ENCODE measurements at regions not wholly inside any gene's neighbourhood (a gene's known extent, or its start where the extent isn't known, plus 50 kb on each side); places are given as distances from the start of the nearest gene placed in this dataset.

DNA sequence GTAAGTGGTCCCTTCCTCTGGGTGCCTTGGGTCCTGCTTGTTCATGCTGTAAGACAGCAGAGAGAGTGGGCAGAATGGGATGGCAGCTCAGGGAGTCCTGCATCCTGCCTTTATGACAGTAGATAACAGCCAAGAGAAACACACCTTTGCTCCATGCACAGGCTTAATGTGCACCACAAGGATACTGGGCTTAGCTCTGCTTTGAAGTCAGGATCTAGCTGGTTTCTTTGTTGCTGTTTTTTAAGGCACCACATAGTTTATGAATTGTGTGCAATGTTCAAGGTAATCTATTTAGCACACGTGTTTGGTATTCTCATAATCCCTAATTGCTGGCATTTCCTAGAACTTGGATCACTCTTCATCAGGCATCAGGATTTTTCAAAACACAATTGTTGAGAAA, 239.5 kb upstream of the DCN start:
- DNase-seq, result no peak

DNA sequence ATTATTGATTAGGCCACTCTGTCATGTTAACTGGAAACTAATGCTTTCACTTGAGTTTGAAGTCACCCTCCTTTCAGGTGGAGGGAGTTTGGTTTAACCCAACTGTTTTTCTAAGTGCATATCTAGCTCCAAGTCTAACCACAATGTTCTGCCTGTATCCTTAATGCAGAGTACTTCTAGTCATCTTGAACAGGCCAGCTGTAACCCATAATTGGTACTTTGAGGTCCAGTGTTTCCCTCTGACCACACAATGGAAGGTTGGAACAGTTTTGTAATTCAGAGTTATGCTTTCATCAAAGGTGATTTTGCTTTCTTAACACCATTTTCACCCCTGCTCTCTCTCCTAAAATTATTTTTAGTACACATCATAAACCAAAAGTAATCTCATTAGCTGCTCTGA, 237.2 kb upstream of the DCN start:
- no peak for DNase-seq

DNA sequence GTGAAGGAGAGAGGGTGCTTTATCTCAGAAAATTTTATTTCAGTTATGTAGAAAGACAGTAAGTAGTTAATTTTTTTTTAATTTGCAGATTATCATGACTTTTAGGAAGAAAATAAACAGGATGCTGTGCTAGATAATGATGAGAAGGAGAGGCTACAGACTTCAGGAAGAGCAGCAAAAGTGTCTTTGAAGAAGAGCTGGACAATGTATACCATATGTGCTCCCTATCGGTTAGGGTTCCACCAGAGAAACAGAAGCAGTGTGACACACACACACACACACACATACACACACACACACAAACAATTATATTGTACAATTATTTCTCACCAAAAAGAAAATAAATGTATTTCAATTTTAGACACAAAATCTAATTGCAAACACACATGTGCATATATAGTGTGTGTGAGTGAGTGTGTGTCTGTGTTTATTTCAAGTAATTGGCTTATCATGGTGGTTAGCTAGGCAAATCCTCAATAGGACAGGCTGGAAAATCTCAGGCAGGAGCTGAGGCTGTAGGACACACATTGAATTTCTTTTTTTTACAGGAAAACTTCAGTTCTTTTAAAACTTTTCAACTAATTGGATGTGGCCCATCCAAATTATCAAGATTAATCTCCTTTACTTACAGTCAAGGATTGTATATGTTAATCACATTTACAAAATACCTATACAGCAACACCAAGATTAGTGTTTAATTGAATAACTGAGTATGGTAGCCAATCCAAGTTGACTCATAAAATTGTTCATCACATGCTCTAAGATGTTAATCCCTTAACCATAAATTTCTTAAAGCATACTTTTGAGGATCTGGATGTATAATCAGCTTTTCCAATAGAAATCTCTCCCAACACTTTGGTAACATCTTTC, 235.8 kb upstream of the DCN start:
- no peak for DNase-seq

DNA sequence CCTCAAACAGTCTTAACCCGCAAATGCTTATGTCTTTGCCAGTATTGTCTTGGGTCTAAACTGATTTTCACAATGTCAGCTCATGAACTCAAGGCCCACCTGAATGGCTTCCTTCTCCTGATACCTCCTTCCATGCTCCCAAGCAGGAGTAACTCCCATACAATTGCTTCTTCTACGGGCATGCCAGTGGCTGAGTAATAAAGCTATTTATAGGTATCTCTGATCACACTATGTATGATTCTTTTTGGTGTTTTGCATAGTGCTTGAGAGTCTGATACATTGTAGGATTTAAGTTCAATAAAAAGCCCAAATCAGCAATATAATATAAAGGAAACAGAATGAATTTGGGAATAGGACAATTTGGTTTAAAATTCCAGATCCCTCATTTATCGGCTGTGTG, 235.0 kb upstream of the DCN start:
- DNase-seq, result no peak

DNA sequence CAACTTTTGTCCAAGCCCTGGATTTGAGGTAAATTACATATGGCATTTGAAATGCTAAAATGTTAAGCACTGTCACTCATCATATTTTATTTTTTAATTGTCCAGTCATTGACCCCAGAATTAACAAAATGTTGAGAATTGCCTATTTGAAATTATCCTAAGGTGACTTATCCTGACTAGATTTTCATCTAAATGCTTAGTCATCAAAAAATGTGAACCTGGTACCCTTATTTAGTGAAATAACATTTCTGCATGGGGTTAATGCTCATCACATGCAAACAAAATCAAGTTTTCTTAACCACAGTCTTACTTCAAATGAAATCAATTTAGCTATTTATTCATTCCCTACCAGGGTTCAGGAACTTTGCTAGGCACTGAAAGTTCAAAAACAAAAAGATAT, 232.0 kb upstream of the DCN start:
- no peak for DNase-seq

DNA sequence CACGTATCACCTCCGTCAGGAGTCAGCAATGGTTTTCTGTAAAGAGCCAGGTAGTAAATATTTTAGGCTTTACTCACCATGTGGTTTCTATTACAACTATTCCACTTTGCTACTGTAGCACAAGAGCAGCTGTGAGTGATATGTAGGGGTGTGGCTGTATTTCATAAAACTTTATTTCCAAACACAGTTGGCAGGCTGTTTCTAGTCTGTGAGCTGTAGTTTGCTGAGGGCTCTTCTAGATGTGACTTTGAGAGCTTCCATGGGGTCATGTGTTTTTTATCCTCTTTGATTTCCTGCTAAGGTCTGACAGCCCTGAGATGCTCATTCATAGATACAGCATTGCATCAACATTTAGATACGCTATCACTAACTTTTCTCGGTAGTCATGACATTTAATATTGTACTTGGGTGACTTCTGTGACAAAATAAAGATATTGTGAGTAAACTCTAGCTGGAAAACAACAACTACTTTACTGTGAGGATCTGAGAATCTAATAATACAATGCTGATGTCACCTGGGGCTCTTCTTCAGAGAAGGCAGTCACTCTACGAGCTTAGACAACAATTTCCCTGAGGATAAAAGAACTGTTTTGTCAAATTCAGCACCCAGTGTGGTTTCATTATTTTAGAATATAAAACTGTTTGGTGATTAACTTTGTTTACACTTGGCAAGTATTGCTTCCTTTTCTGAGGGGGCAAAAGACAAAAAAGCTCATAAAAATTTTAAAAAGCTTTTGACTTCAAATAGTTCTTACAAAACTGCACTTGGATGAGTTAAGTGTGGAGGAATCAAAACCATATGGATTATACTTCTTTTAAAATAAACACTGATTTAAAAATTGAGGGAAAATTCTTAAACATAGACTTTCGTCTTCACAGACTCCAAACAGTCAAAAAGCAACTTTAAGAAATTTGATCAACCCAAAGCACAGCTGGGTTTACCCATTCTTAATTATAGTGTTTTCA, 231.2 kb upstream of the DCN start:
- no peak for DNase-seq

DNA sequence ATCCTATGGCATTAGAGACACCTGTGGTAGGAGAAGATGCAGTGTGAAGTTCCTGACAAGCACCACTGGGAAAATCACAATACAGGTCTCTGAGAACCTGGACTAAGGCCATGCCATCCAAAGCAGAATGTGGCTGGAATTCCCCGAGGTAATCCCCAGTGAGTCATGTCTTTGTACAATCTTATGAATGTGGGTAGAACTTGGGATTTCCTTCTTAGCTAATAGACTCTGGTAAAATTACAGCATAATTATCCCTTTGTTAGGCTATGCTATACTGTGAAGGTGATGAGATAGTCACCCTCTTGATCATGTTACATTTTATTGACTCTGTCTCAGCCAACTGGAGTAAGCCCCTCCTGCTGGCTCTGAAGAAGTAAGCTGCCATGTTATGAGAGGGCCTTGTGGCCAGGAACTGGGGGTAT, 224.3 kb upstream of the DCN start:
- DNase-seq, result no peak

DNA sequence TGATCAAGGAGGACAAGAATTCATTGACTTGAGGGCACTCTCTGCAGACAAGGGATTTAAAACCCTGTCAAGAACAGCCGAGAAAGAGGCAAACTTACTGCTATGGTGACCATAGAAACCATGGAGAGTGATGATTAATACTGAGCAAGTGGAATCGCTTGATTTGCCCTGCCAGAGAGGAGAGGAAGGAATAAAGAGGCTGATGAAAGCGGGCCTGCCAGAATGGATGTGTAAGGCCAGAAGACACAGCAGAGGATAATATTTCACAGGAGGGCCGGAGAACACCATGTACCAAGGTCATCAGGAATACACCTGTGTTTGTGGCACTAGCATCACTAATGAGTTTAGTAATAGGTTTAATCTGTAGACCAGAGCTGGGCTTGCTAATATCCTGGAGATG, 221.8 kb upstream of the DCN start:
- no peak for DNase-seq

DNA sequence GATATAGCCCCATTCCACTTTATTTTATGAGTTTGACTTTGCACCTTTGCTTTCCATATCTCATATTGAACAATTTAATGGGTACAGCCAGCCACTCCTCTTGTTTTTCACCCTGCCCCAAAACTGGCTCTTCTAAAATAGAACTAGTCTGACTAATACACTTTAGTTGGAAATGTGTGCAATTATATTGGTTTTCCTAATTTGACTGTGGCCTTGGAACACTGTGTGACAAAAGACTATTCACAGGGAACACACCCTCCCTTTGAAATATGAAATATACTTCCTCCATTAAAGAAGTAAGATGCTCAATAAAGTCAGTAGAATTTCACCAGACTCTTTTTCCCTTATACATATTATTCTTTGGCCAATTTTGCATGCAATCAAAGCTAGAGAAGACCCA, 218.6 kb upstream of the DCN start:
- no peak for DNase-seq

DNA sequence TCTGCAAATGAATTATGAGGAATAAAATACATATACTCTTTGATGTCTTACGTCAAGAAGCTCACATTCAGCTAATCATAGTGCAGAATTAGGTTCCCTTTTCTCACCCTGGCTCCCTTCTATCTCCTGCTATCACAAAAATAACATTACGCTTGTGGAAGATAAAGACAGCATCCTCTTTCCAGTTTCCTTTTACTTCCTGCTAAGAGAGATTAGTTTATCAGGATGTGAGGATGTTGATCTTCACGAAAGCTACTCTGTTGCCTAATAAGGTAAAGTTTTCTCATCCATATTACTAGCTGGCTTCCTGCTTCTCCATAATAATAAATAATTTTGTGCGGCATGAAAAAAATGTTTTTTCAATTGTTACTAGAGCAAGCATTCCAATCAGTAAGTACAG, 217.7 kb upstream of the DCN start:
- DNase-seq, result no peak

DNA sequence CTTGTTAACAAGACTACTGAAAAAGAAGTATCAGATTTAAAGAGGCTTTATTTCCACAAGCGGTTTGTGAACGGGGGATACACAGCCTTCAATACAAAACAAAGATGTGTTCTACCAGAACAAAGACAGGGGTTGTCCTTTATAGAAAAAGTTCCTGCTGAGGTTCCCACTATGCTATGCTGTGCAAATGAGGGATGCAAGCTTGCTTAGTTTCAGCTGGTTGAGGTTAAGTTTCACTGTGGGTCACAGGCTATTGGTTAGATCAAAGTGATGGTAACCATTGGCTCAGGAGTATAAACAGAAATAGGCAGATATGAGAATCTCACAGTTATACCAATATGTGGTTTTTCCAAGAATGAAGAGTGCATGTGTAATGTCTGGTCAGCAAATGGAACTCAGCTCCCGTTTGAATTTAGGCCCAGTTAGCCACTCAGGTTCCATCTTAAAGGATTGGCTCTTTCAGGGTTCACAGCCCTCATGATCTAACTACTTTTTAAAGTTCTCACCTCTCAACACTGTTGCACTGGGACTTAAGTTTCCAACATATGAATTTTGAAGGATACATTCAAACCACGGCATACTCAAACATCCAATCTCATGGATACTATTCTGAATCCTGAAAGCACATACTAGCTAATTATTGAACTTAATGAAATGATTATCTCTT, 215.4 kb upstream of the DCN start:
- DNase-seq, result no peak

DNA sequence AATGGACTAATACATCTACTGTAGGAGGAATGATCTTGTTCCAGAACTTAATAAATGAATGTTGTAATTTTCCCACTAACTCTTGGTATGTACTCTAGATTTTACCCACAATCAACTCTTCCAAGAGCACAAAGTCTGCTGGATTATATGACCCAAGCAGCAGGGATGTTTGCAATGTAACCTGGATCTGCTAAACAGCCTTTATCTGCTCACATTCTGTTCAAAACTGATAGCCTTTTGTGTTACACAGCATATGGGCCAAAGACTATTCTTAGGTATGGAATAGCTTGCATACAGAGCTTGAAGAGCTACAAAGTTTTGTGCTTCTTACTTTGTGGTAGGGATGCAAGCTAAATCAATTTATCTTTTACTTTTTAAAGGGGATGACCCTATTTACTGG, 213.7 kb upstream of the DCN start:
- no peak for DNase-seq

DNA sequence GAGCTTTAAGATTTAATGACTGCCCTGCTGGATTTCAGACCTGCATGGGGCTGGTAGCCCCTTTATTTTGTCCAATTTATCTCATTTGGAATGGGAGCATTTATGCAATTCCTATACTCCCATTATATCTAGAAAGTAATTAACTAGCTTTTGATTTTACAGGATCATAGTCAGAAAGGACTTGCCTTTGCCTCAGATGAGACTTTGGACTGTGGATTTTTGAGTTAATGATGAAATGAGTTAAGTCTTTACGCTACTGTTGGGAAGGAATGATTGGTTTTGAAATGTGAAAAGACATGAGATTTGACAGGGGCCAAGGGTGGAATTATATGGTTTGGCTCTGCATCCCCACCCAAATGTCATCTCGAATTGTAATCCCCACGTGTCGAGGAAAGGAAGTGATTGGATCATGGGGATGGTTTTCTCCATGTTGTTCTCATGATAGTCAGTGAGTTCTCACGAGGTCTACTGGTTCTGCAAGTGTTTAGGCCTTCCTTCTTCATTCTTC, 213.1 kb upstream of the DCN start:
- no peak for DNase-seq

DNA sequence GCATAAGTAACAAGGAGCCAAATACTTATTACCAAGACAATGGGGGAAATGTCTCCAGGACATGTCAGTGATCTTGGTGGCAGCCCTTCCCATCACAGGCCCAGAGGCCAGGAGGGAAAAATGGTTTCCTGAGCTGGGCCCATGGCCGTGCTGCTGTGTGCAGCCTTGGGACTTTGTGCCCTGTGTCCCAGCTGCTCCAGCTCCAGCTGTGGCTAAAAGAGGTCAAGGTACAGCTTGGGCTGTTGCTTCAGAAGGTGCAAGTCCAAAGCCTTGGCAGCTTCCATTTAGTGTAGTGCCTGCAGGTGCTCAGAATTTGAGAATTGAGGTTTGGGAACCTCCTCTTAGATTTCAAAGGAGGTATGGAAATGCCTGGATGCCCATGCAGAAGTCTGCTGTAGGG, 212.3 kb upstream of the DCN start:
- no peak for DNase-seq

DNA sequence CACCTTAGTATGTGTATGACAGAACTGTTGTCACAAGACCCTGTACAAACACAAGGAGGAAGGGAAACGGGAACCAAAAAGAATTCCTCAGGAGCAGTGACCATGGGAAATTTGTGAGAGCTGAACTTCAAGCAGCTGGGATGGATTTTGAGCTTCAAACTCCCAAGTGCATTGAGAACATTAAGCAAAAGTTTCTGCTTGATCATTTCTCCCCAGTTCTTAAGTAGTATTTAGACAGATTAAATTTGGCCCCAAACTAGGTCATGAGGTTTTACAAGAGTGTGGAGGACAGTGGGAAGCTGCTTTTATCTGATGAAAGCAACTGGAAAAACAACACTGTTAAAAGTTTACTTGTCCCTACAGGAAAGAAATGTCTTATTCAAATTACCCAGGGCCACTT, 206.0 kb upstream of the DCN start:
- DNase-seq, result no peak

DNA sequence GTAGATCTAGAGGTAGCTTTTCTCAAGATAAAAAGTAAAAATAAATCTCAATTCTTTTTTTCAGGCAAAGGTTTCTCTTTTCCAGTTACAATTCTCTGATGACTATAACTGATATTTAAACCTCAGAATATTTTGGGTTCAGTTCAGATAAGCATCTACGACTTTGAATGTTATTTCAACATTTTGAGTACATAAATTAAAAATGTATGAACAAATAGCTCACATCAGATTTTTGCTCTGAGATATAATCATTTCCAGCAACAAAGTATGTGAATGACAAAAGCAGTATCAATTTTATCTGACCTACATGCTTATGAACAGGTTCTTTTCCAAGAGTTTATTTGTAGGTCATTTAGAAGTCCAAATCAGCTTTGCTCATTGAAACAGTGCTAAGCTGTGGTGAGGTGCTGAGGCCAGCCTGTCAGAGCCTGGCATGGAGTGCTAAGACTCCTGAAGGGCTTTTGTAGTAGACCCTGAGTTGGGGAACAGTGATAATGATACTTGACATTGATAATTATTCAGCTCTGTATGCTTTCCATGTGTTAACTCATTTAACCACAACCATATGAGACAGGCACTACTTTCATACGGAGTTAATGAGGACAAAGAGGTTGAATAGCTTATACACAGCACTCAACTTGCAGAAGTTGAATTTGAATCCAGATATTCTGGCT, 205.0 kb upstream of the DCN start:
- DNase-seq, result no peak

DNA sequence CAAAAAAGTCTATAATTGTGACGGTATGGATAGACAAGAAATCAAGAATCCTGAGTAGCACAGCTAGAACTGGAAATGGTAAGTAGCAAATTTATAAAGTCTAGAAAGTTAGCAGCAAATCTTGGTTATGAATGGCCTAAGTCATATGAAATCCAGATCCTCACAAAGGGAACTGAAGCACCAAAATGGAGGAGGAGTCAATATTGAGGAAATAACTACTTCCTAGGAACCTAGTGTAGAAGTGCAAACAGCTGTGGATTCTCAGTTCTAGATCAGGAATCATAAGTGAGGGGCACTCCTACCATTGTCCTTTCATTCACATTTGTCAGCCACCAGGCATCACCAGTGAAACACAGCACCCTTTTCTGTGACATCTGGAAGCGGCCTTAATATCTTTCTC, 202.2 kb upstream of the DCN start:
- no peak for DNase-seq

DNA sequence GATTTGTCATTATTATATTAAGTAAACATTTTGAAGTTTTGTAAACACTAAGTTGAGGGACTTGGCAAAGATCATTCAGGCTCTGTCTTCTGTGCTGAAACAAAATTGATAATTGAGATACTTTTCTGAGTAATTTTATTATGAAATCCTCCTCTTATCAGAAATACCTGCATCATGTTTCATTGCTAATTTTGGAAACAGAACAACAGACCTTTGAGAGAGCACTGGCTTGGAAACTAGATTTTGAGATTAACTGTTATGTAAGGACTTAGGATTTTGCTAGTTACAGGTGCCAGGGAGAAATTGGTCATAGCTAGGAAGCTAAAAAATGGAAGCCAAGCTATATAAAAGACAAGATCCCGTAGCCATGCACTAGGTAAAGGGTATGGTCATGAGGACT, 201.7 kb upstream of the DCN start:
- DNase-seq, result no peak

DNA sequence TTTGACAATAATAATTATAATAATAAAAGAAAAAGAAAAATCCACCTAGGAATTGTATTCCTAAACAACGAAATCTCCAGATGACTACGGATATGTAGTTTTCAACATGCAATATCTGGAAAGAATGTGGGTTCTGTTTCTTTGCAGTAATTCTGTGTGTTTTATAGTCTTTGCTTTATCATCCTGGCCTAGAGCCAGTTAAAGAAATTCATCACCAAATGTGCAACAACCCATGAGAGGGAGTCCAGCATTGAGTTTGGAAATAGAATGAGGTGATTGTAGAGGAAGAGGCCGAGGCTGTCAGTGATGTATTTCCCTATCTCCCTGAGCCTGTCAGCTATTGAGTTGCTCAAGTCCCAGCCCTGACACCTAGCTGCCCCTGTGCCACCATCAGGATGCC, 200.5 kb upstream of the DCN start:
- no peak for DNase-seq

DNA sequence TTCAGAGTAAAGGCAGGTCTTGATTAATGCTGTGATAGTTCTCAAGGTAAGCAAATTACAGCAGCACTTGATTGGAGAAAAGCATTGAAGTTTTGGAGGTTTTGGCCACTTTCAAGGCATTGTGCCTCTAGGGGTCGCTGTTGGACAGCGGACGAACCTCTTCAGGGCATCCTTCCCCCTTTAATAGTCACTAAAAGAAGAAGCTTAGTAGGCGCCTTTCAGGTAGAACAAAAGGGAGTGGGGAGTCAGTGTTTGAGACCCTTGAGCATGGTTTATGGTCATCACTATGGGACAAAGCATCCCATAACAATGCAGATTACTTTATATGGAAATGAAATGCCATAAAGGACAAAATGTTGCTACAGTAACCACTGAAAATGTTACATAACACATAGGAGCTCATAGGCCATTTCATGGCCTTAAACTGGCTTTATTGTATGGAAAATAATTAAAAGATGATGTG, 199.5 kb upstream of the DCN start:
- DNase-seq, result peak; percentile 25

DNA sequence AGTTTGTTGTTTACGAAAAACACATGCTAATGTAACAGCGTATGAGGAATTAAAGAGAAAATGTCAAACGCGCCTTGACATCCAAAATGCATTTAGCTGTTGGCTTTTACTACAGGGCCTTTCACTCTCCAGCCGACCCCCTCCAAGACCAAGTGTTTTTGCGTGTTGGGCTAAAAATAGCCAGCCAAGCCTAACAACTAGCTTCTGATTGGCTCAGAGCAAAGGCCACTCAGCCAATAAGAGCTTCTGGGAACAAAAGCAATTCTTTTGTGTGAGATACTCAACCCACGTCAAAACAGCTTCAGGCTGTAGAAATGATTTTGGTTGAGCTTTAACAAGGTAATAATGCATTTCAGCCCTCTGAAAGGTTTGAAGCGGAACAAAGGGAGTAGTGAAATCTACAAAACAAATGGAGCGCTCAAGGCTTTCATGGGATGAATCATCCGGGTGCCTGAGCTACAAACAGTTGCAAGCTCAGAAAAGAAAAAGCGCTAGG, 198.7 kb upstream of the DCN start:
- DNase-seq, result peak; percentile 26

DNA sequence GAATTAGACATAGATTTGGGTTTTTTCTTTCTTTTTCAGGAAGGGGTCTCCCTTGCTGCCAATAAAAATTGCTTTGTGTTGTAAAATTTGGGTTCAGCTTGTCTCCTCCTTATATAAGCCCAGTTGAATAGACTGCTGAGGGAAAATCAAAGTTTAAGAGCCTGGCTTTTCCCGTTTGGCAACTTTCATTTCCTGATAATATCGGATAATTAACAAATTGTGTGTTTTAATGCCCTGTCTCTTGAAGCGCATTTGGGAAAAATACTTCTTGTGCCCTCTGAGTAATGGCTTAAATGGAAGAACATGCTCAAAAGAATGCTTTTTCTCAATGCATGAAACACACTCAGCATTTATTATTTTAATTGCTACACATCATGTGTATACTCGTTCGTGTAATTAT, 198.0 kb upstream of the DCN start:
- DNase-seq, result no peak

Data from NCI-H446 treated with DMSO at 0.1 percent for 48 hours (cell line).